IMR-90 (cell line): ENCODE measurements at regions not wholly inside any gene's neighbourhood (a gene's known extent, or its start where the extent isn't known, plus 50 kb on each side); places are given as distances from the start of the nearest gene placed in this dataset.

Experiments
- ATAC-seq: fragments of 200-7000 bp; cut with Tn5 transposase; 2 replicates; pipeline ENCODE4 v1.9.1; 2020; ENCODE audit warnings: low read depth, mild to moderate bottlenecking, moderate library complexity
- BruUV-seq: library from RNA; stranded (reverse); fragments of 400-500 nt; replicated peaks from 2 replicates; lab custom pipeline; 2021; lab: Mats Ljungman, UMichigan
- CTCF ChIA-PET: fragments of 300-600 bp; formaldehyde crosslinking; extraction: SDS; loops from one replicate; lab custom pipeline; 2021; ENCODE audit warnings: antibody characterized with exemption; lab: Yijun Ruan, JAX
- POLR2A ChIA-PET: fragments of 300-600 bp; sonication (Branson Sonifier 250); formaldehyde crosslinking; loops from one replicate; lab custom pipeline; 2022; ENCODE audit warnings: antibody characterized with exemption; ENCODE audit not compliant: unreplicated experiment; lab: Charles Lee
- DNase-seq: peaks from one replicate; pipeline ENCODE4 v3.0.0; 2013
- H2AFZ ChIP-seq: replicated peaks from 2 replicates; pipeline ENCODE3; 2013; ENCODE audit warnings: low read length, mild to moderate bottlenecking; ENCODE audit not compliant: poor library complexity
- H2AK5ac ChIP-seq: 2 replicates; pipeline ENCODE4 v1.6.1; 2013; ENCODE audit warnings: low read depth, low read length, inconsistent platforms
- H2AK9ac ChIP-seq: replicated peaks from 2 replicates; pipeline ENCODE3; 2013; ENCODE audit warnings: mild to moderate bottlenecking, low read depth, low read length, moderate library complexity; ENCODE audit not compliant: poor library complexity
- H2BK120ac ChIP-seq: 2 replicates; pipeline ENCODE4 v1.6.1; 2013; ENCODE audit warnings: low read depth, low read length, inconsistent platforms
- H2BK15ac ChIP-seq: 3 replicates; pipeline ENCODE4 v1.6.1; 2013; ENCODE audit warnings: low read depth, low read length, inconsistent platforms
- H2BK20ac ChIP-seq: 2 replicates; pipeline ENCODE4 v1.6.1; 2013; ENCODE audit warnings: low read depth, mild to moderate bottlenecking, inconsistent platforms, low read length, moderate library complexity
- H2BK5ac ChIP-seq: 2 replicates; pipeline ENCODE4 v1.6.1; 2013; ENCODE audit warnings: mild to moderate bottlenecking, low read depth, low read length, inconsistent platforms; ENCODE audit not compliant: poor library complexity, severe bottlenecking
- H3K14ac ChIP-seq: replicated peaks from 2 replicates; pipeline ENCODE4 v1.6.1; 2013; ENCODE audit warnings: low read depth, low read length, inconsistent platforms
- H3K18ac ChIP-seq: 2 replicates; pipeline ENCODE4 v1.6.1; 2013; ENCODE audit warnings: low read depth, low read length, control low read depth
- H3K23ac ChIP-seq: 2 replicates; pipeline ENCODE4 v1.6.1; 2013; ENCODE audit warnings: low read depth, low read length, inconsistent platforms
- H3K27ac ChIP-seq: 2 replicates; pipeline ENCODE4 v1.5.1; 2013; ENCODE audit warnings: mild to moderate bottlenecking, control low read depth, low read length; ENCODE audit not compliant: insufficient read depth
- H3K27me3 ChIP-seq: 2 replicates; pipeline ENCODE4 v1.6.1; 2013; ENCODE audit warnings: low read length; ENCODE audit not compliant: control insufficient read depth, insufficient read depth
- H3K36me3 ChIP-seq: 2 replicates; pipeline ENCODE4 v1.6.1; 2013; ENCODE audit warnings: low read length, mixed read lengths; ENCODE audit not compliant: control insufficient read depth, insufficient read depth
- H3K4ac ChIP-seq: 2 replicates; pipeline ENCODE4 v1.6.1; 2013; ENCODE audit warnings: low read depth, low read length, inconsistent platforms
- H3K4me1 ChIP-seq: 2 replicates; pipeline ENCODE4 v1.6.1; 2013; ENCODE audit warnings: low read length, mixed read lengths; ENCODE audit not compliant: control insufficient read depth, insufficient read depth
- H3K4me2 ChIP-seq: 2 replicates; pipeline ENCODE4 v1.6.1; 2013; ENCODE audit warnings: low read depth, mild to moderate bottlenecking, control low read depth, low read length, moderate library complexity
- H3K4me3 ChIP-seq: 2 replicates; pipeline ENCODE4 v1.5.1; 2013; ENCODE audit warnings: low read depth, mild to moderate bottlenecking, control low read depth, low read length, moderate library complexity; ENCODE audit not compliant: insufficient read depth
- H3K56ac ChIP-seq: 2 replicates; pipeline ENCODE4 v1.6.1; 2013; ENCODE audit warnings: low read length, inconsistent platforms; ENCODE audit not compliant: insufficient read depth; ENCODE audit errors: extremely low read depth
- H3K79me1 ChIP-seq, 2 experiments: 2 replicates each; pipeline ENCODE4 v1.6.1; 2013; ENCODE audit warnings: low read length in 2 of 2, inconsistent platforms in 1 of 2, low read depth in 1 of 2
- H3K9ac ChIP-seq: 2 replicates; pipeline ENCODE4 v1.6.1; 2013; ENCODE audit warnings: low read depth, low read length, control low read depth
- H3K9me1 ChIP-seq: 2 replicates; pipeline ENCODE4 v1.6.1; 2013; ENCODE audit warnings: low read length, inconsistent platforms; ENCODE audit not compliant: insufficient read depth
- H3K9me3 ChIP-seq: 2 replicates; pipeline ENCODE4 v1.6.1; 2013; ENCODE audit warnings: low read length; ENCODE audit not compliant: control insufficient read depth, insufficient read depth
- H4K20me1 ChIP-seq: 2 replicates; pipeline ENCODE4 v1.6.1; 2013; ENCODE audit warnings: low read length, inconsistent platforms; ENCODE audit not compliant: insufficient read depth
- H4K5ac ChIP-seq: 2 replicates; pipeline ENCODE4 v1.6.1; 2013; ENCODE audit warnings: mild to moderate bottlenecking, low read depth, low read length, control low read depth
- H4K8ac ChIP-seq, 2 experiments: 2 replicates each; pipeline ENCODE4 v1.6.1; 2013; ENCODE audit warnings: low read depth in 2 of 2, low read length in 2 of 2, control low read depth in 1 of 2, inconsistent platforms in 1 of 2
- H4K91ac ChIP-seq: 2 replicates; pipeline ENCODE4 v1.6.1; 2013; ENCODE audit warnings: low read depth, low read length, inconsistent platforms; ENCODE audit not compliant: insufficient read depth
- CEBPB ChIP-seq: IDR thresholded peaks from 2 replicates; pipeline ENCODE4 v1.6.1; 2012; ENCODE audit warnings: low read depth, low read length, improper control_type of control experiment
- CHD1 ChIP-seq: IDR thresholded peaks from 2 replicates; pipeline ENCODE4 v1.6.1; 2012; ENCODE audit warnings: low read depth, low read length, improper control_type of control experiment
- MAFK ChIP-seq: IDR thresholded peaks from 2 replicates; pipeline ENCODE4 v1.6.1; 2012; ENCODE audit warnings: low read depth, low read length, improper control_type of control experiment
- NFE2L2 ChIP-seq: fragments of 150-350 bp; IDR thresholded peaks from 2 replicates; pipeline ENCODE4 v1.6.1; 2016; ENCODE audit warnings: low read depth, mild to moderate bottlenecking, low read length
- RAD21 ChIP-seq: IDR thresholded peaks from 2 replicates; pipeline ENCODE4 v1.6.1; 2012; ENCODE audit warnings: low read length, improper control_type of control experiment
- WGBS, 2 experiments: methylation state at CpG; one replicate each; pipeline versions ENCODE4 v1.1.5 to v1.1.7; 2013; ENCODE audit warnings: missing lambda C conversion rate in 2 of 2; ENCODE audit not compliant: insufficient read length in 1 of 2; ENCODE audit errors: extremely low coverage in 2 of 2; 5-methylcytosine and 5-hydroxymethylcytosine counted together
- dilution Hi-C: fragments of 300-500 bp; cut with HindIII; formaldehyde crosslinking; loops from one replicate; pipeline ENCODE4 v1.14.3; 2018; ENCODE audit warnings: low sequenced_read_pairs; ENCODE audit not compliant: unreplicated experiment
- in situ Hi-C: fragments of 300-500 bp; cut with MboI; formaldehyde crosslinking; loops from 3 replicates; pipeline ENCODE4 v1.14.3; 2019; ENCODE audit warnings: low sequenced_read_pairs, inconsistent platforms, mixed read lengths
- intact Hi-C: fragments of 100-400 bp; cut with micrococcal nuclease; formaldehyde crosslinking; loops from 2 replicates; pipeline ENCODE4 v1.10.0; 2022

DNA sequence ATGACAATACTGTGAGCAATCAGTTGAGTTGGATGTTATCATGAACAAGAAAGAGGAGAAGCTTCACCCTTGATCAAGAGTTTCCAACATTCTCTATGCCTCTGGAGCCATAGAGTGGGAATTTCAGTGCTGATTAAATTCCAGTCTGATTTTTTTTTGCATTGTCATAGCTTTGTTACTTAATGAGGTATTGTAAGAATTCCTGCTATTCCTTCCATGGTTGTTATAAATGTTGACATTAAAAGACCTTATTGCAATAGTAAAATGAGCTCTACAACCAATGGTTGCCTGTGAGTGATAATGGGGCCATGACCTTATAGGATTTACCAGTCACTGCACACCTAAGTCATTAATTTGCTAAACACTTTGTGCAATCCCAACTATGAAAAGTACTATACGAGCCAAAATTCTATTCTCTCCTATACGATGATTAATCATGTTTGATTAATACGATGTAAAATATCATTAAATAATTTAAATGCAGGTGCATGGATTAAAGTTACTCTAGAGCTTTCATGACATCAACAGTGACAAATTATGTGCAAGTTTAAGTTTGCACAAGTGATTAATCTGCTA lies 353.2 kb upstream of the KLF6 start:
- Histone ChIP-seq H4K20me1 (no peaks in the 10 kb centered on the region), H2BK20ac (no peak overlapping the region), H3K9me3 (peaks cover 2% of the 10 kb centered on the region; the same call in 1 of the 2 replicates), H2BK15ac (no peak overlapping the region), H3K18ac (no peak overlapping the region), H4K8ac (no peak overlapping the region), H3K27me3 (no peaks in the 10 kb centered on the region), H3K4me2 (no peak overlapping the region), H4K91ac (no peak overlapping the region), H3K27ac (no peak overlapping the region), H3K9ac (no peak overlapping the region), H2BK120ac (no peak overlapping the region), H3K56ac (no peak overlapping the region), H2BK5ac (no peak overlapping the region), H2AFZ (no peak overlapping the region), H2AK5ac (no peak overlapping the region), H4K5ac (no peak overlapping the region), H3K79me1 (no peaks in the 10 kb centered on the region), H3K4me3 (no peak overlapping the region), H3K4ac (no peak overlapping the region), H2AK9ac (no peak overlapping the region), H3K14ac (no peak overlapping the region), H3K23ac (no peak overlapping the region), H3K4me1 (no peaks in the 10 kb centered on the region), H3K36me3 (no peaks in the 10 kb centered on the region), H3K9me1 (no peaks in the 10 kb centered on the region)
- ChIA-PET CTCF (interaction anchor here (1.0 kb wide), 1 partner anchor 20 kb away, joined by 3 read pairs; no protein-coding TSS in a partner anchor), POLR2A (no interaction called here)
- in situ Hi-C loops: no loop called here
- TF ChIP-seq NFE2L2 (peak; percentile 41; the same call in 1 of the 2 replicates), MAFK (no peak), CEBPB (no peak), CHD1 (no peak), RAD21 (no peak)
- no CpG with 5 or more reads among the region's 3 CpGs for WGBS, 2 experiments
- BruUV-seq: no TSS peak
- DNase-seq: no peak
- no peak for ATAC-seq
- dilution Hi-C loops: no loop called here
- intact Hi-C loops: no loop called here
